ENCODE measurements at regions not wholly inside any gene's neighbourhood (a gene's known extent, or its start where the extent isn't known, plus 50 kb on each side); places are given as distances from the start of the nearest gene placed in this dataset.
"Not testable (repeated sequence)": the region's sequence is repeated elsewhere in the genome, so short reads cannot be mapped to it uniquely, and the experiment has no call there.

GRCh38 chr6:133799043-133799442, 89.9 kb upstream of the TCF21 start:
- no peak for DNase-seq

- DNase-seq: no peak
These were observed 86.1 kb upstream of the TCF21 start for GRCh38 chr6:133802861-133803260.

GRCh38 chr6:133804265-133804664, 84.6 kb upstream of the TCF21 start:
- no peak for DNase-seq

- no peak for DNase-seq
These were observed 83.0 kb upstream of the TCF21 start for GRCh38 chr6:133805876-133806275.

- DNase-seq: no peak
These were observed 82.4 kb upstream of the TCF21 start for GRCh38 chr6:133806382-133807140.

- DNase-seq: no peak
These were observed 81.4 kb upstream of the TCF21 start for GRCh38 chr6:133807501-133807900.

GRCh38 chr6:133809406-133809805, 79.5 kb upstream of the TCF21 start:
- DNase-seq: no peak

- no peak for DNase-seq
These were observed 77.4 kb upstream of the TCF21 start for GRCh38 chr6:133811557-133811956.

GRCh38 chr6:133812446-133812845, 76.5 kb upstream of the TCF21 start:
- not testable (repeated sequence) for DNase-seq

- no peak for DNase-seq
These were observed 74.7 kb upstream of the TCF21 start for GRCh38 chr6:133814238-133814637.

GRCh38 chr6:133814797-133815196, 74.1 kb upstream of the TCF21 start:
- DNase-seq: no peak

- no peak for DNase-seq
These were observed 73.6 kb upstream of the TCF21 start for GRCh38 chr6:133815313-133815712.

GRCh38 chr6:133816171-133816570, 72.7 kb upstream of the TCF21 start:
- DNase-seq: no peak

- no peak for DNase-seq
These were observed 71.4 kb upstream of the TCF21 start for GRCh38 chr6:133817460-133818047.

GRCh38 chr6:133818320-133818719, 70.6 kb upstream of the TCF21 start:
- no peak for DNase-seq

GRCh38 chr6:133820208-133820607, 68.7 kb upstream of the TCF21 start:
- no peak for DNase-seq

GRCh38 chr6:133827766-133828165, 61.1 kb upstream of the TCF21 start:
- DNase-seq: no peak

- peak; percentile 22 for DNase-seq
These were observed 55.0 kb upstream of the TCF21 start for GRCh38 chr6:133833949-133834359.

- DNase-seq: no peak
These were observed 54.3 kb upstream of the TCF21 start for GRCh38 chr6:133834472-133835170.

- no peak for DNase-seq
These were observed 53.0 kb upstream of the TCF21 start for GRCh38 chr6:133835901-133836300.

GRCh38 chr6:133837801-133838349, 51.0 kb upstream of the TCF21 start:
- no peak for DNase-seq

Data from NCI-H446 treated with DMSO at 0.1 percent for 48 hours (cell line).